Kidney (tissue), 13 donors: ENCODE measurements at regions not wholly inside any gene's neighbourhood (a gene's known extent, or its start where the extent isn't known, plus 50 kb on each side); places are given as distances from the start of the nearest gene placed in this dataset.

Source experiments
- DNase-seq, 5 donors: peaks; one replicate each; pipeline ENCODE4 v3.0.0-alpha.2; 2013 to 2020
- FAIRE-seq: peaks from 2 replicates; lab custom pipeline; 2012; peaks lifted over from hg19 to GRCh38; lab: Jason Lieb, UNC
- H3K27ac ChIP-seq, 2 donors: one replicate each; pipeline ENCODE4 v1.7.0; 2013; ENCODE audit warnings: low read depth in 2 of 2, low read length in 2 of 2, inconsistent platforms in 1 of 2
- H3K27me3 ChIP-seq: one replicate; pipeline ENCODE4 v1.7.1; 2013; ENCODE audit warnings: low read length, inconsistent platforms; ENCODE audit not compliant: control insufficient read depth, insufficient read depth
- H3K36me3 ChIP-seq, 3 donors: one replicate each; pipeline versions ENCODE4 v1.7.0 to v1.7.1; 2013; ENCODE audit warnings: low read length in 3 of 3, control low read depth in 1 of 3, inconsistent platforms in 1 of 3; ENCODE audit not compliant: insufficient read depth in 3 of 3, control insufficient read depth in 2 of 3
- H3K4me1 ChIP-seq, 3 donors: one replicate each; pipeline versions ENCODE4 v1.7.0 to v1.7.1; 2013; ENCODE audit warnings: low read length in 3 of 3, inconsistent platforms in 1 of 3, low read depth in 1 of 3; ENCODE audit not compliant: control insufficient read depth in 2 of 3, insufficient read depth in 2 of 3
- H3K4me3 ChIP-seq, 3 donors: one replicate each; pipeline versions ENCODE4 v1.7.0 to v1.8.1; 2013; ENCODE audit warnings: low read length in 3 of 3, control low read depth in 1 of 3, inconsistent platforms in 1 of 3
- H3K9ac ChIP-seq, 3 donors: one replicate each; pipeline versions ENCODE4 v1.7.0 to v1.7.1; 2013; ENCODE audit warnings: low read length in 3 of 3, control low read depth in 1 of 3, inconsistent platforms in 1 of 3
- H3K9me3 ChIP-seq, 3 donors: one replicate each; pipeline versions ENCODE4 v1.7.0 to v1.7.1; 2013; ENCODE audit warnings: low read length in 3 of 3, control low read depth in 1 of 3, inconsistent platforms in 1 of 3; ENCODE audit not compliant: control insufficient read depth in 2 of 3, insufficient read depth in 1 of 3
- CTCF ChIP-seq: IDR thresholded peaks from 3 replicates; pipeline ENCODE4 v1.5.1; 2012; ENCODE audit warnings: mild to moderate bottlenecking, moderate library complexity, borderline replicate concordance; ENCODE audit not compliant: insufficient read depth; ENCODE audit errors: extremely low read depth
- intact Hi-C: fragments of 100-400 bp; cut with DNase I; formaldehyde crosslinking; loops from one replicate; pipeline ENCODE4 v1.11.1; 2022
- donor health status: control.
- donor health status: control.
- donor health status: control.
- donor health status: control.
- donor health status: control.
- donor health status: DM: yes; HTN: yes; CAD: no.
- donor health status: Normal renal cell carcinoma (clear cell type).

- no peaks in the 10 kb centered on the region for H3K27me3 ChIP-seq
- no peak for DNase-seq
- H3K4me3 ChIP-seq = no peak overlapping the region
- H3K9ac ChIP-seq = no peak overlapping the region
- H3K9me3 ChIP-seq = no peaks in the 10 kb centered on the region
- no peak for FAIRE-seq
- H3K4me1 ChIP-seq = no peaks in the 10 kb centered on the region
- TF ChIP-seq CTCF = no peak
- intact Hi-C loops = no loop called here
- no peaks in the 10 kb centered on the region for H3K36me3 ChIP-seq
- no peak overlapping the region for H3K27ac ChIP-seq
These were observed 459.5 kb downstream of the FBXO15 start for GRCh38 chr18:73688161-73688560.

- Histone ChIP-seq H3K36me3 (no peaks in the 10 kb centered on the region), H3K9me3 (no peaks in the 10 kb centered on the region), H3K27ac (no peak overlapping the region), H3K9ac (no peak overlapping the region), H3K4me1 (no peaks in the 10 kb centered on the region), H3K27me3 (no peaks in the 10 kb centered on the region), H3K4me3 (no peak overlapping the region)
- no peak for TF ChIP-seq CTCF
- intact Hi-C loops = no loop called here
- FAIRE-seq = no peak
- no peak for DNase-seq
These were observed 463.0 kb downstream of the FBXO15 start for GRCh38 chr18:73684647-73685046.

- Histone ChIP-seq H3K27ac (no peak overlapping the region), H3K36me3 (no peaks in the 10 kb centered on the region), H3K9me3 (no peaks in the 10 kb centered on the region), H3K4me1 (no peaks in the 10 kb centered on the region), H3K9ac (no peak overlapping the region), H3K27me3 (no peaks in the 10 kb centered on the region), H3K4me3 (no peak overlapping the region)
- intact Hi-C loops = no loop called here
- TF ChIP-seq CTCF = no peak
- FAIRE-seq (no peak), DNase-seq (no peak)
These were observed 464.0 kb downstream of the FBXO15 start for GRCh38 chr18:73683409-73684238.
